Heart left ventricle (tissue), 13 donors: ENCODE measurements at regions not wholly inside any gene's neighbourhood (a gene's known extent, or its start where the extent isn't known, plus 50 kb on each side); places are given as distances from the start of the nearest gene placed in this dataset.

Experiments used
- POLR2A ChIP-seq, 2 donors: fragments of 450-650 bp; IDR thresholded peaks; one replicate each; pipeline ENCODE4 v1.6.1; 2017; ENCODE audit warnings: antibody characterized with exemption in 2 of 2, mild to moderate bottlenecking in 2 of 2, moderate library complexity in 2 of 2
- TF ChIP-seq, protein P1 (sequence below), 12 donors: fragments of 200-600 bp; sonication (generic) in 4 of 12; IDR thresholded peaks; one replicate each; pipeline versions ENCODE4 v1.5.0 to v1.8.0; 2018 to 2022; ENCODE audit warnings: antibody characterized with exemption in 12 of 12, mild to moderate bottlenecking in 5 of 12
- donor health status: ischemic (EF 13 %, LVEDD 7.1; RV severe dilation, severe dysfunction).
- donor health status: DM: no; HTN: yes; CAD: no.
- donor health status: DM: no; HTN: no; CAD: no.
- donor health status: ischemic (EF 25% LVEDD 6.9; RV normal size, moderate dysfunction).
- donor health status: ischemic (EF 25% LVEDD 5.7; RV mildly dilated, moderate dysfunction).
- donor health status: ischemic (EF 35%, LVEDD 5.7; RV mildly dilated, moderate dysfunction).
- donor health status: nonischemic (EF 11% LVEDD 7.7; RV severe dilation, severe dysfunction).
- donor health status: DM: yes; HTN: yes; CAD: no.
- donor health status: PGD.
- donor health status: ischemic (EF 29% LVEDD 5.4; RV normal size, mild dysfunction).
- donor health status: nonischemic (EF 23%, LVEDD 6.1; RV moderate dilation, normal function).

DNA sequence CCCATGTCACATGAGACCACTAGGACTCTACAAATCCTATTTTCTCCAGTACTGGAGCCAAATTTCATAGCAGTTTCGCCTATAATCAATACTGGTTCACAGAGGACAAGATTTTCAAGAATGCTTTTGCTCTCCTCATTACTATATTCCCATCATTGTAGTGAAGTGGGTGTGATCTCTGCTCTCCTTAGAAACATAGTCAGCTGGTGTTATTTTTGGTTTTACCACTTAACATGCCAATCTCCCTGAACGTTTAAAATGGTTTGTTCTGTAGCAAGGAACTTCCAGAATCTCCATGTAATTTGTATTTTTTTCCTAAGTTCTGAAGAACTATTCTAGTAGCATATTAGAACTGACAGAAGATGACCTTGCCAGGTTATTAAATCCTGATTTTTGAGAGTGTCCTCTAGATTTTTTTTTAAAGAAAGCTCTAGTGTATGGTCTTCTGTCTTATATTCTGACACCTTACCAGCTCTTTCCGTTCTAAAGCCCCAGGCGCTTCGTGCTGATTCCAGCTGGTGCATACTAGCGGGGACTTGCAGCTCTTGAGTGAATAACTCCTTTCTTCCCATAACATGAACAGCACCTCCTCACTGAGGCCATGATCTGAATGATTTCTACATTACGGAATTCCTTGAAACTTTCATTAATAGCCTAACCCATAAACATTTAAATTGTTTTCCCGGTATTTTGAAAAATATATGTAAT, 1372.9 kb downstream of the TECRL start:
- TF ChIP-seq, protein P1, sequence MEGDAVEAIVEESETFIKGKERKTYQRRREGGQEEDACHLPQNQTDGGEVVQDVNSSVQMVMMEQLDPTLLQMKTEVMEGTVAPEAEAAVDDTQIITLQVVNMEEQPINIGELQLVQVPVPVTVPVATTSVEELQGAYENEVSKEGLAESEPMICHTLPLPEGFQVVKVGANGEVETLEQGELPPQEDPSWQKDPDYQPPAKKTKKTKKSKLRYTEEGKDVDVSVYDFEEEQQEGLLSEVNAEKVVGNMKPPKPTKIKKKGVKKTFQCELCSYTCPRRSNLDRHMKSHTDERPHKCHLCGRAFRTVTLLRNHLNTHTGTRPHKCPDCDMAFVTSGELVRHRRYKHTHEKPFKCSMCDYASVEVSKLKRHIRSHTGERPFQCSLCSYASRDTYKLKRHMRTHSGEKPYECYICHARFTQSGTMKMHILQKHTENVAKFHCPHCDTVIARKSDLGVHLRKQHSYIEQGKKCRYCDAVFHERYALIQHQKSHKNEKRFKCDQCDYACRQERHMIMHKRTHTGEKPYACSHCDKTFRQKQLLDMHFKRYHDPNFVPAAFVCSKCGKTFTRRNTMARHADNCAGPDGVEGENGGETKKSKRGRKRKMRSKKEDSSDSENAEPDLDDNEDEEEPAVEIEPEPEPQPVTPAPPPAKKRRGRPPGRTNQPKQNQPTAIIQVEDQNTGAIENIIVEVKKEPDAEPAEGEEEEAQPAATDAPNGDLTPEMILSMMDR (IDR thresholded peaks at IDR 0.05), result no peak
- TF ChIP-seq POLR2A (IDR thresholded peaks at IDR 0.05), result no peak
